OCI-LY3 (cell line): ENCODE measurements at regions not wholly inside any gene's neighbourhood (a gene's known extent, or its start where the extent isn't known, plus 50 kb on each side); places are given as distances from the start of the nearest gene placed in this dataset.
"Not testable (repeated sequence)": the region's sequence is repeated elsewhere in the genome, so short reads cannot be mapped to it uniquely, and the experiment has no call there.

Experiments used
- H2AFZ ChIP-seq: fragments of 200-600, 300-600 bp; shearing (Covaris generic); 2 replicates; pipeline ENCODE4 v1.6.0; 2014; ENCODE audit warnings: antibody characterized with exemption, low read depth, low read length
- H3K27ac ChIP-seq: fragments of 200-600, 300-600 bp; sonication (generic); 2 replicates; pipeline ENCODE4 v1.5.1; 2014; ENCODE audit warnings: mild to moderate bottlenecking, low read length, moderate library complexity, mixed read lengths
- H3K27me3 ChIP-seq: fragments of 200-600, 300-600 bp; sonication (generic); 2 replicates; pipeline ENCODE4 v1.6.1; 2014; ENCODE audit warnings: low read depth, low read length, mixed read lengths
- H3K36me3 ChIP-seq: fragments of 200-600, 300-600 bp; sonication (generic); replicated peaks from 2 replicates; pipeline ENCODE3; 2014; ENCODE audit warnings: low read depth, low read length, mixed read lengths
- H3K4me1 ChIP-seq: fragments of 300-600, 200-600 bp; sonication (generic); 2 replicates; pipeline ENCODE4 v1.6.1; 2014; ENCODE audit warnings: low read length, mixed read lengths
- H3K4me2 ChIP-seq: fragments of 200-600, 300-600 bp; sonication (generic); 2 replicates; pipeline ENCODE4 v1.6.1; 2014; ENCODE audit warnings: low read length, mixed read lengths
- H3K4me3 ChIP-seq: fragments of 300-600, 200-600 bp; sonication (generic); 2 replicates; pipeline ENCODE4 v1.5.1; 2014; ENCODE audit warnings: antibody characterized with exemption, mild to moderate bottlenecking, low read length, moderate library complexity
- H3K79me2 ChIP-seq: fragments of 300-600, 200-600 bp; shearing (Covaris generic); 2 replicates; pipeline ENCODE4 v1.6.1; 2014; ENCODE audit warnings: mild to moderate bottlenecking, low read length, mixed read lengths
- H3K9ac ChIP-seq: fragments of 300-600, 200-600 bp; shearing (Covaris generic); 2 replicates; pipeline ENCODE4 v1.6.0; 2014; ENCODE audit warnings: mild to moderate bottlenecking, low read length, moderate library complexity
- H3K9me3 ChIP-seq: fragments of 200-600, 300-600 bp; shearing (Covaris generic); 2 replicates; pipeline ENCODE4 v1.6.1; 2014; ENCODE audit warnings: low read length, mixed read lengths; ENCODE audit not compliant: insufficient read depth
- H4K20me1 ChIP-seq: fragments of 200-600, 300-600 bp; sonication (generic); 2 replicates; pipeline ENCODE4 v1.6.1; 2016; ENCODE audit warnings: low read length, mixed read lengths; ENCODE audit not compliant: insufficient read depth
- EZH2phosphoT487 ChIP-seq: fragments of 200-600 bp; shearing (Covaris generic); IDR thresholded peaks from 2 replicates; pipeline ENCODE4 v1.6.1; 2018; ENCODE audit warnings: antibody characterized with exemption, mixed run types, low read depth
- TF ChIP-seq, protein P1 (sequence below): fragments of 200-600, 300-600 bp; sonication (generic); IDR thresholded peaks from 2 replicates; pipeline ENCODE4 v1.5.1; 2014; ENCODE audit warnings: antibody characterized with exemption, low read length, low read depth

DNA sequence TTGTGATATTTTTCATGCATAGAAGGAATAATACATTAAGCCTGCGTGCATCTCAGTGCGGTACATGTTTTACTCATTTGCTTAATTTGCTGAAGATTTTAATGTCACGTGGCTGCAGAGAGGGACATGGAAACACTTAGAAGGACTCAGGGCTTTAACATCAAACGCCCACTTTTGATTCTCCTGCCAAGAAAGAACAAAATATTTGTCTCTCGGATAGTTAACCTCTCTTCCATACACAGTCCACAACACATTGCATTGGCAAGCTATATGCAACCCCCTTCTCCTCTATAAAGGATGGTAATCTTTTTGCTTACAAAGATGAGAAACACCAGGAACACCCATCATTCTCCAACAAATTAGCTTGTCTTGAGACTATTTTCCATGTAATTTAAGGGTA, 148.0 kb upstream of the NRP1 start:
- H3K27me3 ChIP-seq, result no peaks in the 10 kb centered on the region
- H4K20me1 ChIP-seq, result no peaks in the 10 kb centered on the region
- no peak overlapping the region for H3K27ac ChIP-seq
- no peak overlapping the region for H2AFZ ChIP-seq
- TF ChIP-seq, protein P1, sequence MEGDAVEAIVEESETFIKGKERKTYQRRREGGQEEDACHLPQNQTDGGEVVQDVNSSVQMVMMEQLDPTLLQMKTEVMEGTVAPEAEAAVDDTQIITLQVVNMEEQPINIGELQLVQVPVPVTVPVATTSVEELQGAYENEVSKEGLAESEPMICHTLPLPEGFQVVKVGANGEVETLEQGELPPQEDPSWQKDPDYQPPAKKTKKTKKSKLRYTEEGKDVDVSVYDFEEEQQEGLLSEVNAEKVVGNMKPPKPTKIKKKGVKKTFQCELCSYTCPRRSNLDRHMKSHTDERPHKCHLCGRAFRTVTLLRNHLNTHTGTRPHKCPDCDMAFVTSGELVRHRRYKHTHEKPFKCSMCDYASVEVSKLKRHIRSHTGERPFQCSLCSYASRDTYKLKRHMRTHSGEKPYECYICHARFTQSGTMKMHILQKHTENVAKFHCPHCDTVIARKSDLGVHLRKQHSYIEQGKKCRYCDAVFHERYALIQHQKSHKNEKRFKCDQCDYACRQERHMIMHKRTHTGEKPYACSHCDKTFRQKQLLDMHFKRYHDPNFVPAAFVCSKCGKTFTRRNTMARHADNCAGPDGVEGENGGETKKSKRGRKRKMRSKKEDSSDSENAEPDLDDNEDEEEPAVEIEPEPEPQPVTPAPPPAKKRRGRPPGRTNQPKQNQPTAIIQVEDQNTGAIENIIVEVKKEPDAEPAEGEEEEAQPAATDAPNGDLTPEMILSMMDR, result no peak
- TF ChIP-seq EZH2phosphoT487, result no peak
- H3K9ac ChIP-seq, result no peak overlapping the region
- no peak overlapping the region for H3K4me3 ChIP-seq
- no peaks in the 10 kb centered on the region for H3K9me3 ChIP-seq
- no peaks in the 10 kb centered on the region for H3K36me3 ChIP-seq
- no peaks in the 10 kb centered on the region for H3K4me1 ChIP-seq
- H3K4me2 ChIP-seq, result no peak overlapping the region
- H3K79me2 ChIP-seq, result no peaks in the 10 kb centered on the region

DNA sequence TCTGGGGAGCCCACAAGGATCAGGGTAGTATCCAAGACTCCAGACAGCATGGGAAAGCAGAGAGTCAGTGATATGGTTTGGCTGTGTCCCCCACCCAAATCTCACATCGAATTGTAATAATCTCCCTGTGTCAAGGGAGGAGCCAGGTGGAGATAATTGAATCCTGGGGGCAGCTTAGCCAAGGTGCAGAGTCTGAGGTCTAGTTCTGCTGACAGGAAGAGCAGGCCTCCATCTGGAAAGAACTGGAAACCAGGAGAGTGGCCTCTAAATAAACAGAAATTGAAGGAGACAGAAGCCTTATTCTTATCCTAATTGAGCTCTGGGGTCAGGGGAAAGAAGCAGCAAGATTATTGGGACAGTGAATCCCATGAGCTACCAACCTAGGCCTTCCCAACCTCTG, 146.7 kb upstream of the NRP1 start:
- H3K4me2 ChIP-seq, result no peak overlapping the region
- H3K27ac ChIP-seq, result no peak overlapping the region
- H3K4me1 ChIP-seq, result no peaks in the 10 kb centered on the region
- H3K9ac ChIP-seq, result no peak overlapping the region
- no peak overlapping the region for H2AFZ ChIP-seq
- no peaks in the 10 kb centered on the region for H4K20me1 ChIP-seq
- no peaks in the 10 kb centered on the region for H3K36me3 ChIP-seq
- TF ChIP-seq, protein P1, result no peak
- TF ChIP-seq EZH2phosphoT487, result no peak
- H3K9me3 ChIP-seq, result no peaks in the 10 kb centered on the region
- H3K4me3 ChIP-seq, result no peak overlapping the region
- no peaks in the 10 kb centered on the region for H3K27me3 ChIP-seq
- no peaks in the 10 kb centered on the region for H3K79me2 ChIP-seq

DNA sequence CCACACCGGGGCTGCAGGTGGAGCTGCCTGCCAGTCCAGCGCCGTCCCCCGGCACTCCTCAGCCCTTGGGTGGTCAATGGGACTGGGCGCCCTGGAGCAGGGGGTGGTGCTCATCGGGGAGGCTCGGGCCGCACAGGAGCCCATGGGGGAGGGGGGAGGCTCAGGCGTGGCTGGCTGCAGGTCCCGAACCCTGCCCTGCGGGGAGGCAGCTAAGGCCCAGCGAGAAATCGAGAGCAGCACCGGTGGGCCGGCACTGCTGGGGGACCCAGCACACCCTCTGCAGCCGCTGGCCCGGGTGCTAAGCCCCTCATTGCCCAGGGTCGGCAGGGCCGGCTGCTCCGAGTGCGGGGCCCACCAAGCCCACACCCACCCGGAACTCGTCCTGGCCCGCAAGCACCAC, 145.9 kb upstream of the NRP1 start:
- not testable (repeated sequence) for H3K4me2 ChIP-seq, H2AFZ ChIP-seq, H3K9ac ChIP-seq, H4K20me1 ChIP-seq, H3K9me3 ChIP-seq, H3K79me2 ChIP-seq, H3K36me3 ChIP-seq, H3K4me1 ChIP-seq, H3K27me3 ChIP-seq, H3K27ac ChIP-seq, H3K4me3 ChIP-seq

DNA sequence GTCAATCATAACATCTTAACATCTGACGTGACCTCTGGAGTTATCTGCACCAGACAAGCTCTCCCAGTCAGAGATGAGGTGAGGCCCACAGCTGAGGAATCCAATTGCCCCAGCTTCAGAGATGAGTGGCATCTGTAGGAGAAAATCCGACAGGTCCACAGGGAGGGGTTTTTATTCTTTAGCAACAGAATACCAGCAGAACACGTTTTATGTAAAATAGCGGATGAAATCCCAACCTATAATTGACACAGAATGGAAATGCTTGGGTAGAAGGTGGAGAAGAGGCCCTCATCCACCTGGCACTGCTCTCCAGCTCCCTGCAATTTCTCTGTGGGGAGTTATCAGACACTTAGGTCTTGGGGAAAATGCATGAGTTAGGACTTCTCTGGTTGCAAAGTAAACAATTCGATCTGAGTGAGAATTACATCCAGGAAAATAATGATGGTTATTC, 144.2 kb upstream of the NRP1 start:
- Histone ChIP-seq H3K4me1 (no peaks in the 10 kb centered on the region), H3K27ac (no peak overlapping the region), H3K79me2 (no peaks in the 10 kb centered on the region), H3K36me3 (no peaks in the 10 kb centered on the region), H3K4me2 (no peak overlapping the region), H3K4me3 (no peak overlapping the region), H3K9ac (no peak overlapping the region), H3K9me3 (no peaks in the 10 kb centered on the region), H4K20me1 (no peaks in the 10 kb centered on the region), H3K27me3 (no peaks in the 10 kb centered on the region), H2AFZ (no peak overlapping the region)
- TF ChIP-seq, protein P1, result no peak
- TF ChIP-seq EZH2phosphoT487, result no peak
